ENCODE measurements at regions not wholly inside any gene's neighbourhood (a gene's known extent, or its start where the extent isn't known, plus 50 kb on each side); places are given as distances from the start of the nearest gene placed in this dataset.

DNA sequence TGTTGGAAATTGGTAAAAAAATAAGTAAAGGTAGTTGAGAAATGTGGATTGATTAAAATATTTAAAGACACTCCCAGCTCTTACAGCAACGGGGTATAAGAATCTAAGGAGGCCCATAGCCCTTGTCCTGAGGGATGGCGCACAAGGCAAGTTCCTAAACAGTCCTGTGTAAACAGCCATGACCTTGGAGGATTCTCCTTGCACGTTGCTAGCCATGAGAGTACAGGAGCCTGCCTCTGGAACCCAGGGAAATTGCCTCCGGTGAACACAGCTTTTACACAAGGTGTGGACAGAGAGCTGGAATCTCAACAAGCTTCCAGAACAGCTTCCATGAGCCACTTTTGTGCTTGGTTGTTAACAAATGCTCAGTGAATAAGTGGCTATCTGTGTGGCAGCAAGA lies 378.2 kb downstream of the FOXO1 start:
- H3K36me3 ChIP-seq (ENCODE audit: control insufficient read depth, low read length) = no peaks in the 10 kb centered on the region
- no peaks in the 10 kb centered on the region for H3K79me2 ChIP-seq (ENCODE audit: control insufficient read depth, low read length)
- H3K4me3 ChIP-seq (ENCODE audit: low read length) = no peak overlapping the region
- H3K9me3 ChIP-seq (ENCODE audit: control insufficient read depth, insufficient read depth, low read length) = no peaks in the 10 kb centered on the region
- no peak overlapping the region for H3K27ac ChIP-seq (ENCODE audit: low read depth, low read length)
- no peaks in the 10 kb centered on the region for H3F3A ChIP-seq (ENCODE audit: control insufficient read depth, insufficient read depth)
- H3K27me3 ChIP-seq (ENCODE audit: control insufficient read depth, low read length) = no peaks in the 10 kb centered on the region
- H3K4me1 ChIP-seq (ENCODE audit: control insufficient read depth, low read length) = no peaks in the 10 kb centered on the region
- H3K9me2 ChIP-seq (replicated peaks; ENCODE audit: control insufficient read depth, low read length) = no peaks in the 10 kb centered on the region
- no peak for TF ChIP-seq CTCF (IDR thresholded peaks at IDR 0.05; ENCODE audit: low read depth, low read length, poor library complexity, severe bottlenecking)
- TF ChIP-seq EZH2phosphoT487 (IDR thresholded peaks at IDR 0.05; ENCODE audit: borderline replicate concordance, low read length) = no peak
- no peak overlapping the region for H3K4me2 ChIP-seq (ENCODE audit: low read length)
- H4K20me1 ChIP-seq (ENCODE audit: control insufficient read depth, insufficient read depth, low read depth, low read length) = no peaks in the 10 kb centered on the region

DNA sequence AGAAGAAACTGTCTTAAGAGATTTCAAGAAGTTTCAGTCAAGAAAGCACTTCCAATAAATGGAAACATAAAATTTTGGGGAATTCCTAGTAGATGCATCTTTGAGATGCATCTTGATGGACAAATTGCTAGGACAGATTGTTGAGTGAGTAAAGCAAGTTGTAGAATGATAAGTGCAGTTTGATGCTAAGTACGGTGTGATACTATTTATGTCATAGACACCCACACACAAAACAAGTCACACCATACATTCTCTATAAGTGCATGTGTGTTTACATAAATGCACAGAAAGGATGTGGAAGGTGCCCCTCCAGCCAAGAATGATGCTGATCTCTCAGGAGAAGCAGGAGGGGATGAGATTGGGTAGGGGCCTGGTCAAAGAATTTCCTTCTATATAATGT lies 375.7 kb downstream of the FOXO1 start:
- Histone ChIP-seq H4K20me1 (ENCODE audit: control insufficient read depth, insufficient read depth, low read depth, low read length) (no peaks in the 10 kb centered on the region), H3K4me3 (ENCODE audit: low read length) (no peak overlapping the region), H3K36me3 (ENCODE audit: control insufficient read depth, low read length) (no peaks in the 10 kb centered on the region), H3K9me3 (ENCODE audit: control insufficient read depth, insufficient read depth, low read length) (peaks cover 7% of the 10 kb centered on the region), H3K4me2 (ENCODE audit: low read length) (no peak overlapping the region), H3F3A (ENCODE audit: control insufficient read depth, insufficient read depth) (no peaks in the 10 kb centered on the region), H3K79me2 (ENCODE audit: control insufficient read depth, low read length) (no peaks in the 10 kb centered on the region), H3K4me1 (ENCODE audit: control insufficient read depth, low read length) (no peaks in the 10 kb centered on the region), H3K27me3 (ENCODE audit: control insufficient read depth, low read length) (no peaks in the 10 kb centered on the region), H3K27ac (ENCODE audit: low read depth, low read length) (no peak overlapping the region), H3K9me2 (replicated peaks; ENCODE audit: control insufficient read depth, low read length) (no peaks in the 10 kb centered on the region)
- no peak for TF ChIP-seq CTCF (IDR thresholded peaks at IDR 0.05; ENCODE audit: low read depth, low read length, poor library complexity, severe bottlenecking)
- no peak for TF ChIP-seq EZH2phosphoT487 (IDR thresholded peaks at IDR 0.05; ENCODE audit: borderline replicate concordance, low read length)

DNA sequence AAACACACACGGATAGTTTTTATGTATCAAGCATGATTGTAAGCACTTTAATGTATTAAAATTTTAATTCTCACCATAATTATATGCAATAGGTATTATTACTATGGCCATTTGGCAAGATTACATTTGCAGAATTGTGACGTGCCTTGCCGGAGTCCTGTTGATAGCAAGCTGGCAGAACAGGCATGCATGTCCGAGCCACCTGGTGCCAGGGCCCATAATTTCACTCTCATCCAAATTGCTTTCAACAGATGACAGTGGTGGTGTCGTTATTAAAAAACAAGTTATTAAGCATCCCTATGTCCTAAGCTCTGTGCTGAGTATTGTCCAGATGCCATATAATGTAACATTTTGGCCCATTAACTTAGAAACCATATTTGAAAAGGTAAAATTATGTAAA lies 374.3 kb downstream of the FOXO1 start:
- Histone ChIP-seq H3K4me3 (ENCODE audit: low read length) (no peak overlapping the region), H3K9me3 (ENCODE audit: control insufficient read depth, insufficient read depth, low read length) (peaks cover 20% of the 10 kb centered on the region), H3K36me3 (ENCODE audit: control insufficient read depth, low read length) (no peaks in the 10 kb centered on the region), H3K4me1 (ENCODE audit: control insufficient read depth, low read length) (no peaks in the 10 kb centered on the region), H4K20me1 (ENCODE audit: control insufficient read depth, insufficient read depth, low read depth, low read length) (no peaks in the 10 kb centered on the region), H3K4me2 (ENCODE audit: low read length) (no peak overlapping the region), H3K9me2 (replicated peaks; ENCODE audit: control insufficient read depth, low read length) (no peaks in the 10 kb centered on the region), H3K79me2 (ENCODE audit: control insufficient read depth, low read length) (no peaks in the 10 kb centered on the region), H3F3A (ENCODE audit: control insufficient read depth, insufficient read depth) (no peaks in the 10 kb centered on the region), H3K27me3 (ENCODE audit: control insufficient read depth, low read length) (no peaks in the 10 kb centered on the region), H3K27ac (ENCODE audit: low read depth, low read length) (no peak overlapping the region)
- no peak for TF ChIP-seq CTCF (IDR thresholded peaks at IDR 0.05; ENCODE audit: low read depth, low read length, poor library complexity, severe bottlenecking)
- TF ChIP-seq EZH2phosphoT487 (IDR thresholded peaks at IDR 0.05; ENCODE audit: borderline replicate concordance, low read length) = no peak

- no peak overlapping the region for H3K27ac ChIP-seq (ENCODE audit: low read depth, low read length)
- H3K36me3 ChIP-seq (ENCODE audit: control insufficient read depth, low read length) = no peaks in the 10 kb centered on the region
- no peaks in the 10 kb centered on the region for H3K27me3 ChIP-seq (ENCODE audit: control insufficient read depth, low read length)
- no peaks in the 10 kb centered on the region for H3K4me1 ChIP-seq (ENCODE audit: control insufficient read depth, low read length)
- H4K20me1 ChIP-seq (ENCODE audit: control insufficient read depth, insufficient read depth, low read depth, low read length) = no peaks in the 10 kb centered on the region
- peaks cover 20% of the 10 kb centered on the region for H3K9me3 ChIP-seq (ENCODE audit: control insufficient read depth, insufficient read depth, low read length)
- H3K9me2 ChIP-seq (replicated peaks; ENCODE audit: control insufficient read depth, low read length) = no peaks in the 10 kb centered on the region
- H3K4me3 ChIP-seq (ENCODE audit: low read length) = no peak overlapping the region
- H3K79me2 ChIP-seq (ENCODE audit: control insufficient read depth, low read length) = no peaks in the 10 kb centered on the region
- H3K4me2 ChIP-seq (ENCODE audit: low read length) = no peak overlapping the region
- no peak for TF ChIP-seq CTCF (IDR thresholded peaks at IDR 0.05; ENCODE audit: low read depth, low read length, poor library complexity, severe bottlenecking)
- H3F3A ChIP-seq (ENCODE audit: control insufficient read depth, insufficient read depth) = no peaks in the 10 kb centered on the region
These were observed 373.9 kb downstream of the FOXO1 start for GRCh38 chr13:40292536-40292935.
